ENCODE measurements at regions not wholly inside any gene's neighbourhood (a gene's known extent, or its start where the extent isn't known, plus 50 kb on each side); places are given as distances from the start of the nearest gene placed in this dataset.

GRCh38 chr5:20680718-20681302 lies 692.8 kb upstream of the CDH18 start:
- TF ChIP-seq CTCF (IDR thresholded peaks at IDR 0.05 in 4 of 5, conservative IDR thresholded peaks at IDR 0.05 in 1 of 5), result no peak
- TF ChIP-seq POLR2A (IDR thresholded peaks at IDR 0.05), result no peak
